IPS-NIHi11 (cell line): ENCODE measurements at regions not wholly inside any gene's neighbourhood (a gene's known extent, or its start where the extent isn't known, plus 50 kb on each side); places are given as distances from the start of the nearest gene placed in this dataset.

Experiments used
- DNase-seq: peaks from one replicate; pipeline ENCODE4 v3.0.0; 2012; ENCODE audit warnings: mixed read lengths, low spot score

DNA sequence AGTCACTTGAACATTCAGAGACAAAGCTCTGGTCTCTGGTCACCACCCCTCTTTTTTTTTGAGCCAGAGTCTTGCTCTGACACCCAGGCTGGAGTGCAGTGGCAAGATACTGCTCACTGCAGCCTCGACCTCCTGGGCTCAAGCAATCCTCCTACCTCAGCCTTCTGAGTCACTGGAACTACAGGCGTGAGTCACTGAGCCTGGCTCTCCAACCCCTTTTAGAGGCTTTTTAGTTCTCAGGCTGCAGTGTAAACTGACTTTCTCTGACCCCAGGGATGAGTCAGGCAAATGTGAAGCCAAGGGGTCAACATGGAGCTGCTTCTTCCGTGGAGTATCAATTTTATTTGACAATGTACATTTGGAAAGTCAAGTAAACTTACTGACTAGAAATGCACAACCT is 229.2 kb downstream of the PTTG2 start:
- DNase-seq, result no peak

DNA sequence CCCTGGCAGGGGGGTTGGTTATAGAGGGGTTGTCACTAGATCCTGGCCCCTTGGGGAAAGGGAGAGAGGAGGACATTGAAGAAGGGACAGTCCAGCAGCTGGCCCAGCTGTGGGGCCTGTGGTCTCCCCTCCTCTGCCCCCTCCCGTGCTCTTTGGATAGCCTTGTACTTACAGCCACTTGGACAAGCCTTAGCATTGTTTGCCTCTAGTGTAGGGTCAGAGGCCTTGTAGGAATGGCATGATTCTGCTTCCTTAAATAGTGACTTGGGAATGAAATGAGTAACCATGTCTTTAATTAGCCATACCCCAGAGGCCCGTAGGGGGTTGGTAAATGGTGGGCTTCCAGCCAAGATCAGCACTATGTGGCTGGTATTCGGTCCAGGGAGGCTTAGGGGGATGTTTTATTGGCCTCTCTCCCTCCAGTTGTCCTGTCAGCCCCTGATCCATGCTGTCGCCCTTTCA is 230.6 kb downstream of the PTTG2 start:
- DNase-seq, result no peak

DNA sequence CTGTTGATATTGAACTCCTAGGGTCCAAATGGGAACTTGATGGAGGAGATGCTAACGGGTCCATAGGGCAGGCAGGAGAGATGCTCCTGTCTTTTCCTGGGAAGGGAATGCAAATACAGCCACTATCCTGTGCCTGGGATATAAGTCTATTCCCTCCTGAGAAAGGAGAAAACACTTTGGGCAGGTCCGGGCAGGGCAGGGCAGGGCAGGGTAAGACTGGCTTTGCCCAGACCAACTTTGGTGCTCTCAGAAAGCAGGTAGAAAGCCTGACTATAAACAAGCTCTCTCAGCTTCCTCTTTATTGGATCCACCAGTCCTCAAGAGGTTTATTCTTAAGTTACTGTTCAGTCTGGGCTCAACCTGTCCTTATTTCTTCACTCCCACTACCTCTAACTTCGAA is 232.3 kb downstream of the PTTG2 start:
- DNase-seq, result no peak

DNA sequence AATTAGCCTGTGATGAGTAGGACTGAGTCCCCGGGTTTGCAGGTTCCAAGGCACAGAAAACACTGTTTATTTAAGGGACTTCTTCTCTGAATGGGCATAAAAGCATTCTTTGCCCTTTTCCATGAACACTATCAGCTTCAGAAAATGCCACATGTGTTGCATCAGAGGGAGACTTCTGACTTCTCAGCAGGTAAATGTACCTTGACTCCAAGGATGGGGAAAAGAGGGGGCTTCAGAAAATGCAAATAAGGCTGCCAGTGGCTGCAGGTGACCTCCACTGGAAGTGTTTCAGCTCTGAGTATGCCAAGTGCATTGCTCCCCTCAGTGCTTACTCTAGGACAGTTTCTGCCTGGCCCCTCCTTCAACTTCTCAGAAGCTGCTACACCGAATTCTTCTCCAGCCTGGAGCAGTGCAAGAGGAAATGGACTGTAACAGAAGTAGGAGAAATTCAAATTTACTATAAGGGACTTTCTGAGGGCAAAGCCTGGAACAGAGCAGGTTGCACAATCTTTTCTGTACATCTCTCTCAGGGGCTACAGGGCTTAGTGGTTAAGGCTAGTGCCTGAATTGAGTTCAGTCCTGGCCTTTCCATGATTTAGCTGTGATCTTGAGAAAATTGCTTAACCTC is 233.2 kb downstream of the PTTG2 start:
- DNase-seq, result no peak

DNA sequence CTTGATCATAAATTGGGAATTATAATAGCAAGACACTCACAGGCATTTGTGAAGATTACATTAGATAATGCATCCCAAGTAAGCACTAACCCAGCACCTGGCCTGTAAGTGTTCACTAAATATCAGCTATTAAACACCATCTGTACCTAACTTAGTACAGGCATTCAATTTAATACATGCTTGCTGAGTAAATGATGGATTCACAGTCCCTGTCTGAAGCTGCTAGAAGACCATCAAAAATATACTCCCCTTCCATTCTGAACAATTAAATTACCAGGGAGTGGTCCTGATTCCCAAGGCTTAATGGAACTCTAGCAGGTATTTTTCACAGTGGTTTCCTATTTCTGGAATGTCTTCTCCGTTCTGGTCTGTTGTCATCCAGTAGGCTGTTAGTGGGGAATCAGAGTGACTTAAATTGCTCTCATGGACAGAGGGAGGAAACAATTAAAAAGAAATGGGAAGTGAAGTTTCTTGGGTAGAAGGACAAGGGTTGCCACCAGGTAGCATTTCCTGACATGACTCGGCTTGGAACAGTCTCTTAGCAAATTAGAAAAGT is 233.9 kb downstream of the PTTG2 start:
- DNase-seq, result no peak

DNA sequence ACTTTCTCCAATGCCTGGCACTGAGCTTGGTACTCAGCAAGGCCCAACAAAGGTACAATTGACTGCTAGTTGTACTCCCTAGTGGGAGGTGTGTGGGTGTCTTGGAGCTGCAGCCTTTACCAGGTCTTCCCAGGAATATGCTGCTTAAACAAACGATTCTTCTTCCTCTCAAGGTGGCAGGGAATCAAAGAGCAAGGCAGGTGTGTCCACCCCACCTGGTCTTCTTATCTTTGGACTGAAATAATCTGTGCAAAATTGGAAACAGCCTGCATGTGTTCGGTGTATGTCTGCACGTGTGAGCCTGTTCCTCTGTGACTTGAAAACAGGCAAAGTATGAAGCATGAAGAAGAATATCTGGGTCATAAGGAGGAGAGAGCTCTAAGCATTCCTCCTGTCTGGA is 235.3 kb downstream of the PTTG2 start:
- no peak for DNase-seq

DNA sequence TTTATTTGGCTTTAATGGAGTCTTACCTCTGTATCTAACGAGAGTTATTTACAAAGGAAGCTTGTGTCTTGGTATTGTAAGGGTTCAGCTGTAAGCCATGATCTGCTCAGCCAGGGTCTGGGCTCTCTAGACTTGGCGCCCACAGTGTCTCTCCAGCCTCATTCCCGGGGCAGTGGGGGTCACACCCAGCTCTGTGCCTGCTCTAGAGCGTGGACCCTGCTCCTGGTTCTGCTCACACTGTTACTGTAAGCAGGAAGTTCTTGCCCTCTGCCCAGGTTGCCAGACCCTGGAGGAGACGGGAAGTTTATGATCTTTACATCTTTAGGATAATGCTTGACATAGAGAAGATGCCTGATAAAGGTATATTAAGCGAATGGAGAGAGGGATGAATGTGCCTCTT is 235.7 kb downstream of the PTTG2 start:
- DNase-seq, result no peak

DNA sequence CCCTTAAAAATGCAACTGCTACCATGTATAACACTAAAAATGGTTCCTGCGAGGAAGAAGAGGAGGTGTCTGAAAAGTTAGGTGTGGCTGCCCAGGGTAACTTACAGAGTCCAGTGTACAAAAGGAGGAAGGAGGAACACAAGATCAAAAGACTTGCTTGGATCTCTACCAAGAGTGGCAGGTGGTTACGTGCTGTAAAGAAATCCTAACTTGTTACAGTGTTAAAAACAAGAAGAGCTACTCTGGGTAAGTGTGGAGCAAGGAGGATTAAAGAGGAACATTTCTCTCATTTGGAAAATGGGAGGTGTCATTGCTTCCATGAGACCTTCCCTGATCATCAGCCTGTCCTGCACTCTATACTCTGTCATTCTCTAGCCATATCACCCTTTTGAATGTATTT is 242.0 kb downstream of the PTTG2 start:
- DNase-seq, result no peak

DNA sequence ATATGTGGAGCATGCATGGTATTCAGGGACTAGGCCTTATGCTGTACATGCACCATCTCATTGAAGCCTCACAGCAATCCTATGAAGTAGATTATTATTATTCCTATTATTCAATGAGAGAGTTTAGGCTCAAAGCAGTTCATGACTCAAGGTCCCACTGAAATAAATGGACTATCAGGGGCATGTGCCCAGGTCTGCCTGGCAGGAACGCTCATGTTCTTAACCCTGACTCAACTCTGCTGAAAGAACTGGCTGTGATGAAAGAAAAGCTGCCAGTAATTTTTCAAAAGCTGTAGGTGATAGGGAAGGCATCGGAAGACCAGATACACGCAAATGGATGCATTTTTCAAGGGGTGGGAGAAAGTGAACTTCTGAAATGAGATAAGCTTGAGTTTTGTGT is 243.4 kb downstream of the PTTG2 start:
- DNase-seq, result no peak

DNA sequence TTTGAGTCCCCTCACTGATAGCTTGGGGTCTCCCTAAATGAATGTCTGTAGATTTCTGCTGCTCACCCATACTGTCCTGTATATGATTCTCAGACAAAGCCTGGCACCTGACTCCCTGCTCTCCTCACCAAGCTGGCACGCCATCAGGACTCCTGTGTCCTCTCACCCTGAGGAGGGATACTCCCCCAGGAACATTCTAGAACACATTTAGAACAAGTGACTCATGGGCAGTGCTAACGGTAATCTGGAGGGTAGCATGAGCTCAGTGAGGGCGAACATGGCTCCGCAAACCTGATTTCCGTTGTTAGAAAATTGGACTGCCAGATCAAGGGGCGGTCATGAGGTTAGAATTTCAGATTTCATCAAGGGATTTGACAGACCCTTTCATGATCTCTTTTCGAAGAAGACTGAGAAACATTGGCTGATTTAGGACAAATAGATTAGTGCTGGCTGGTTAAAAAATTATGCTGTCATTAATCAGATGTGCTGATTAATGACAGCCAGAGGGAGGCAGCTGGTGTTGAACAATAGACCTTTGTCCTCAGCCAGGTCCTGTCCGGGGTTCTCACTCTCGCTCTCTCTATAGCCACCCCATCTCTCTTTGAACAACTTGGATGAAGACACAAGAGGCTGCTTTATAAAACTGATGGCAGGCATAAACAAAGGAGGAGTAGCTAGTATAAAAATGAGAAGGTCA is 244.3 kb downstream of the PTTG2 start:
- no peak for DNase-seq

DNA sequence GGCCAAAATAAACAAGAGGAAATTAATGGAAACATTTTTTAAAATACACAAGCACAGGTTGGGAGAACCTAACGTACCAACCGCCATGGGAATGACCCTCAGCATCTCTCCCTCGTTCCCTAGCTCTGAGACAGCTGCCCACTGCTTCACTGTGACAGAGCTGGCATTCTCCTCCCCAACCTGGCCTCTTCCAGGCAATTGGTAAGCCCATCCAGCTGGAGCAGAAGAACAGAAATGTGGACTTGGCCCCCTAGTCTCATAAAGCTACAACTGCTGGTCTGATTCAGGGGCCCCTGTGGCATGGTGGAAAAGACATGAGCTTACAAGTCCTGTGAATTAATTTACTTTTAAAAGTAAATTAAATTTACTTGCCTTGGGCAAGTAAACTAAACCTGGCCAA is 245.1 kb downstream of the PTTG2 start:
- DNase-seq, result no peak

DNA sequence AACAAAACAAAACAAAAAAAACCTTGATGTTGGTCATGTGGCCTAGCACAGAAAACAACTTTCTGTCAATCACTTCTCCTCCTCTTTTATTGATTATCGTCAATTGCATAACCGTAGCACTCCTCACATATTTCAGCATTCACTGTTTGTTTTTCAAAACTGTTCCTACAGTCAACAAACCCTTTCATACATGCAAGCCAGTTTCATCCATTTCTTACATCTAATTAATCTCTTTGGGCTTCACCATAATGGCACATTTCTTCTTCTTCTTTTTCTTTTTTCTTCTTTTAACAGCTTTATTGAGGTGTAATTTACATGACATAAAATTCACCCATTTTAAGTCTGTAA is 246.9 kb downstream of the PTTG2 start:
- no peak for DNase-seq

DNA sequence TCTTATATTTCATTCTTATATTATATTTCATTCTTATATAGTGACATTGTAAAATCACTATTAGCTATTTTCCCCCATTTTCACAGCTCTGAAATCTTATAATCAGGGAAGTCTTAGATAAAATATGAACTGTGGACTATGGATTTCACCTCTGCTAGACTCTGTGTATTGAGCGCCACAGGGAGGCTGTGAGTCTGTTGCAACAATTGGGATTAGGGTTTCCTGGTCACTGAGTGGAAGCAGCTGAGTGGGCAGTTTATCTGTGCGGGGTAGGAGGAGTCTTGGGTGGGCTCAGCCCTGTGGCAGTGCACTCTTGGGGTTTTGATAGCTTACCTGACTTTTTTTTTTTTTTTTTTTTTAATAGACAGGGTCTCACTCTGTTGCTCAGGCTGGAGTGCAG is 249.5 kb downstream of the PTTG2 start:
- DNase-seq, result no peak

DNA sequence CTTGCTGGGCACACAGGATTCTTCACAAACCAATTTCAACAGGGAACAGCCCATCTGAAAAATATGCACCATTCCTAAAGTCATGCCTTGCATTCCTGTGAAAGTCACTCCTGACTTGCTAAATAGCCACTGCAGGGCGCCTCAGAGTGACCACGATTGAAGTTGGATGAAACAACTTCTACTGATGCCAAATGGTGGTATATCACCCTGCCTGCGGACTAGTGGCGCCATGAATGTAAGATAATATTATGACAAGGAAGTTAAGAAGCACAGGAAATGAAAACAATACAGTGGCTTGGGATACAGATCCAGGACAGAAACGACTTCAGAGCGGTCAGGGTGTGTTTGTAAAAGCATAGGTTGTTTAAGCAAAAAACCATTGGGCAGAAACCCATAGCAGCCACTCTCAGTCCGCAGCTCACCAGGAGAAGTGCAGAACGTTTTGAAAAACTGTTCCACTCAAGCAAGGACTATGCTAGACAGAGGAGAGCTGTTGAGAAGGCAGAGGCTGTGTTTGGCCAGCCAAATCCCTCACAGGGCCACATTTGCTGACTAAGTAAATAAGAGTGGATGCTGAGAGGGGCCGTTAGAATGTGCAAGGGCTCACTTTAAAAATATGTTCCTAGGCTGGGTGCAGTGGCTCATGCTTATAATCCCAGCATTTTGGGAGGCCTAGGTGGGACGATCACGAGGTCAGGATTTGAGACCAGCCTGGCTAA is 250.4 kb downstream of the PTTG2 start:
- no peak for DNase-seq

DNA sequence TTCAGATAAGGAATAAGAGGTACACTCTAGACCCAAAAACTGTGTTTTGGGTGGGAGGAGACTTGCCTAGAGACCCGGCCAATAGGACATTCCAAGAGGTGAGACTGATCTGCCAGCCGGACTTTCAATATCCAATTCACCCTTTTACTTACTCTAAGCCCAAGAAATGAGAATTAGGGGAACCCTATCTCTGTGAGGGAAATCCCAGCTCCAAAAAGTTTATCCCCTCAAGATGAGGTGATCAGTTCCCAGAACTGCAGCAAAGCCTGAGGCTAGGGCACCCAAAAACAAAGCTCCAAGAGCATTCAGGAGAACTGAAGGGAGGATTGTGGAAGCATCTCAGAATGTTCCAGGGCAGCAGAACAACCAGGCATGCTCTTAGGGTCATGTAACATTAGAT is 251.7 kb downstream of the PTTG2 start:
- DNase-seq, result no peak

DNA sequence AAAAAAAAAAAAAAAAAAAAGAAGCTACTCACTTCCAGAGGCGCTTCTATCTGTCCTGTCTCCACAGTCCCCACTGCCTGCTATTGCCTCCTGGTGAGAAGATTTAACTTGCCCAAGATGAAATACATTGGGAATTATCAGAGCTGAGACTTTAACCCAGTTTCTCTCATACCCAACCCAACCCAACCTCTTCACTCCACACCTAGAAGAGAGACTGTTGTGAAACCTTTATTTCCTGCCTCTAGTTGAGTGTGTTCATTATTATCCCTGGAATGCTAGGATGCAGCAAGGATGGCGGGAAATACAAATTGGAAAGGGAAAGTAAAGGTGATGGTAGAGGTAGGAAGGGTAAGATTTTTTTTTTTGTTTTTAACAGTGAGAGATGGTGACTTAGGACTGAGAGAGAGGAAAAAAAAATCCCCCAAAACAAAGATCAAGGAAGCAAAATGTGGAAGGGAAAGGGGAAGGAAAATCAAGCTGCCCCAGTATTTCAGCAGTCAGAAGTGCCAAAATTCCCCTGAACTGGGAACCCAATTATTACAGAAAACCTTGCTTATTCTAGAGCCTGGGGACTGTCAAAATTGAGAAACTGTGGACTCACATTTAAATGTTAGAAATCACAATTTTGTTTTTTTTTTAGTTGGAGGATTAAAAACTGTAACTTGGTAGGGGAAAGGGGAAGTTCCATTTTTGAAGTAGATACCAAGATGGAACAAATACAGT is 253.0 kb downstream of the PTTG2 start:
- DNase-seq, result no peak

DNA sequence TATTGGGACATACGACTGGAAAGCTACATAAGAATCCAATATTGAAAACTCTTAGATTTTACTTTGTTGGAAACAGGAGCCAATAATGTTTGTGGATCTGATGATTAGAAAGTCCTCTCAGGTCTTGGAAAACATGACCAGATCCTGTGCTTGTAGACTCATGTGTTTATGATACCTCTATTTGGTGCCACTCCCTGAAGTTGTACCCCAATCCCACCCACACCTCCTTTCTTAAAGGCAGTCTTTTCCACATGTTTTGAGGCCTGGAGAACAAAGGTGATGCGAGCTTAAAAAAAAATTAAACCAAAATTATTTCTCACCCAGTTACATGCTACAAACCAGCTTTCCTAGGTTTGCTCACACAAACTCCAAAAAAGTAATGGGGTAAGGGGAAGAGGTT is 262.7 kb downstream of the PTTG2 start:
- no peak for DNase-seq

DNA sequence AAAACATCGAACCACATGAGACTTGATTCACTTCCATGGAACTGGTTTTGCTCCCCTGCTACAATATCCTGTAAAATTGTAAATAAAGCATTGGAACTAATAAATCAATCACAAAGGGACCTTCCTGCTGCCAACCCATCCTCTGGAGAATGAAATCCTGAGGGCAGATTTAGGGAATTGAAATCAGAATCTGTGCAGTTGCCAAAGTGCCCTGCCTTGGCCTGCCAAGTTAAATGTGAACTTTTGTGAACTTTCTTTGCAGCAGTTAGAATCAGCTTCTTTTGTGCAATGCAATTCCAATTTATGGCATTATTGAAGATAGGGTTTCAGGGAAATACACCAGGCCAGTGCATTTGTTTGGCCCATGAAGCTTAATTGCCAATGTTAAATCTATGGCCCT is 263.1 kb downstream of the PTTG2 start:
- DNase-seq, result no peak

DNA sequence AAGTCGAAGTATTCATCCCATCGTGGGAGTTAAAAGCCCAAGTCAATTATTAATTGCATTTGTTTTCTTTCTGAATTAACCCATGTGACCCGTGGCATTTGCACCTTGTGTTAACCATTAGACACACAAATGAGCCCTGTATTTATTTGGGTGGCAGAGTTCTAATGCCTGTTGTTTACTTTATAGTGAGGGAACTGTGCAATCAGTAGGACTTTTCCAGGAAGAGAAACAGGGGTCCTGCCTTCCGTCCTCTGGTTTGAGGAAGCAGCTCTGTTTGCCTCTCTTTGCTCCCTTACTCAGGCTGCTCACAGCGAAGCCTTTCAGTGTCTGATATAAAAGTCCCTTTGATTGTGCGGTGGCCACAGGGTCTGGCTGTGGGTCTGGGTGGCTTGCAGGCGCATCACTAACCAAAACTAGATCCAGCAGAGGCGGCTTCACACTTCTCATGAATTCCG is 263.6 kb downstream of the PTTG2 start:
- DNase-seq, result no peak

DNA sequence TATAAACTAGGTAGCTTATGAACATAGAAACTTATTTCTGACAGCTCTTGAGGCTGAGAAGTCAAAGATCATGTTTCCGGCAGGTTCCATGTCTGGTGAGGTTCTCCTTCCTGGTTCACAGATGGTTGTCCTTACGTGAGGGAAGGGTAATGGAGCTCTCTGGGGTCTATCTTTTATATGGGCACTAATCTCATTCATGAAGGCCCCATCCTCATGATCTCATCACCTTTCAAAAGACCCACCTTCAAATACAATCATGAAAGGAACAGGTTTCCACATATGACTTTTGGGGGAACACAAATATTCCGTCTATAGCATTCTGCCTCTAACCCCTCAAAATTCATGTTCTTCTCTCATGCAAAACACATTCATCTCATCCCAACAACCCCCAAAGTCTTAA is 264.7 kb downstream of the PTTG2 start:
- DNase-seq, result no peak

DNA sequence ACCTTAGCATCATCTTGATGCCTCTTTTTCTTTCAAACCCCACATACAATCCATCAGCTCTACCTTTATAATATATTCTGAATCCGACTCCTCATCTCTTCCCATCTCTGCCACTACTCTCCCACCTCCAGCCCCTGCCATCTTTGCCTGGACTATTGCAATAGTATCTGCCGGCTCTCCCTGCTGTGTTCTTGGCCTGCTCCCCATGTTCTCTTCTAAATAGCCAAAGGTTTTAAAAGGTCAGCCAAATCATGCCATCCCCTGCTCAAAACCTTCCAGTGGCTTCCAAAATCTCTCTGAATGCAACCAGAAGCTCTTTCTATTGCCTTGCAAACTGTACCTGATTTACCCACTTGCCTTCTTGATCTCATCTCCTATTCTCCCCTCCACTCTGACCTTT is 266.0 kb downstream of the PTTG2 start:
- DNase-seq, result no peak

DNA sequence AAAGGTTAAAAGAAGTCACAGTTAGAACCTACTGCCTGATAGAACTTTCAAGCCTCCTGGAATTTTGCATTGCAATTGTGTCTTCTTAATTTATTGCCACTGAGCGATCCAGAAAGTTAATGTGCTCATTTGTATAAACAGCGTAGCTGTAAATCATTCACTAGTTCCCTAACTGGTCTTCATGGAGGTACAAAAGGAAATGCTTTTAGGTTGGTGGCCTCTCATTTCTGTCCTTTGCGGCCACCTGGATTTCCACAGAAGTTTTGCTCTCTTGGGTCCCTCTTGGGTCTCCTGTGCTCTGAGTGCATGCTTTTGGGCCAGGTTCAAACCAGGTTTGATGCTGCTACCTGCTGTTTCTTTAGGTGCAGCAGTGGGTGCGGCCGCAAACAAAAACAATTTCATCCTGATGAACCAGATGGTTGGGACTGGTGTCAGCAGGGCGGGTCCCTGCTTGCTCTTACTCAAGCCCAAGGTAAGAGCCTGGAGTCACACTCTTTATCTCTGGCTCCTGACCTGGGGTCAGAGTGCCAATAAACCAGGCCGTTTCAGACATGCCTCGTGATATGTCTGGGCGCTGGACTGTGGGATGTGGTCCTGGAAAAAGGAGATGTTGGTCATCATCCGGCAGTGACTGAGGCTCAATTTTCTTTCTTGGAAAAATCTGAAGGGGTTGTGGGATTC is 270.1 kb downstream of the PTTG2 start:
- DNase-seq, result no peak
